ENCODE measurements at regions not wholly inside any gene's neighbourhood (a gene's known extent, or its start where the extent isn't known, plus 50 kb on each side); places are given as distances from the start of the nearest gene placed in this dataset.

DNA sequence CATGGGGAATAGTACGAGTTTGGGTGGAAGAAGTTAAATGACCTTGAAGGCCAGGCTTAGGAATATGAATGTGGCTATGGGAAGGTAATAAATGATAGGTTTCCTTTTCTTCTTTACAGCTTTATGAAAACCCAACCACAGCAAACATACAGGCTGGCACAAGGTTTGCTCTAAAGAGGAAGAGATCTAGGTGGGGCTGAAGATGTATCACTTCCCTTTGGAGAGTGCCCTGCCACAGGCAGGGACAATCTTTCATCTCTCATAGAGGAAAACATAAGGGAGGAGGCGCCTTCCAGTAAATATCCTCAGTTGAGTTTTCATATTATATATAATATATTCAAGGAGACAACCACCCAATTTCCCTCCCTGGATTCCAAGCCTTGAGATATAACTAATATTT is 72.9 kb upstream of the FRMD6 start:
- no peak for DNase-seq (ENCODE audit: extremely low read depth, insufficient read length)
- H3K4me3 ChIP-seq (replicated peaks; ENCODE audit: low read depth, low read length), result no peak overlapping the region
- H3K27me3 ChIP-seq (replicated peaks; ENCODE audit: control insufficient read depth, insufficient read depth, low read length), result peaks cover 2% of the 10 kb centered on the region; the same call in 1 of the 2 replicates
- no peaks in the 10 kb centered on the region for H3K36me3 ChIP-seq (ENCODE audit: control insufficient read depth, insufficient read depth, low read length)
- TF ChIP-seq, protein P1, sequence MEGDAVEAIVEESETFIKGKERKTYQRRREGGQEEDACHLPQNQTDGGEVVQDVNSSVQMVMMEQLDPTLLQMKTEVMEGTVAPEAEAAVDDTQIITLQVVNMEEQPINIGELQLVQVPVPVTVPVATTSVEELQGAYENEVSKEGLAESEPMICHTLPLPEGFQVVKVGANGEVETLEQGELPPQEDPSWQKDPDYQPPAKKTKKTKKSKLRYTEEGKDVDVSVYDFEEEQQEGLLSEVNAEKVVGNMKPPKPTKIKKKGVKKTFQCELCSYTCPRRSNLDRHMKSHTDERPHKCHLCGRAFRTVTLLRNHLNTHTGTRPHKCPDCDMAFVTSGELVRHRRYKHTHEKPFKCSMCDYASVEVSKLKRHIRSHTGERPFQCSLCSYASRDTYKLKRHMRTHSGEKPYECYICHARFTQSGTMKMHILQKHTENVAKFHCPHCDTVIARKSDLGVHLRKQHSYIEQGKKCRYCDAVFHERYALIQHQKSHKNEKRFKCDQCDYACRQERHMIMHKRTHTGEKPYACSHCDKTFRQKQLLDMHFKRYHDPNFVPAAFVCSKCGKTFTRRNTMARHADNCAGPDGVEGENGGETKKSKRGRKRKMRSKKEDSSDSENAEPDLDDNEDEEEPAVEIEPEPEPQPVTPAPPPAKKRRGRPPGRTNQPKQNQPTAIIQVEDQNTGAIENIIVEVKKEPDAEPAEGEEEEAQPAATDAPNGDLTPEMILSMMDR (IDR thresholded peaks at IDR 0.05; ENCODE audit: insufficient read depth, low read length, poor library complexity, severe bottlenecking), result no peak

DNA sequence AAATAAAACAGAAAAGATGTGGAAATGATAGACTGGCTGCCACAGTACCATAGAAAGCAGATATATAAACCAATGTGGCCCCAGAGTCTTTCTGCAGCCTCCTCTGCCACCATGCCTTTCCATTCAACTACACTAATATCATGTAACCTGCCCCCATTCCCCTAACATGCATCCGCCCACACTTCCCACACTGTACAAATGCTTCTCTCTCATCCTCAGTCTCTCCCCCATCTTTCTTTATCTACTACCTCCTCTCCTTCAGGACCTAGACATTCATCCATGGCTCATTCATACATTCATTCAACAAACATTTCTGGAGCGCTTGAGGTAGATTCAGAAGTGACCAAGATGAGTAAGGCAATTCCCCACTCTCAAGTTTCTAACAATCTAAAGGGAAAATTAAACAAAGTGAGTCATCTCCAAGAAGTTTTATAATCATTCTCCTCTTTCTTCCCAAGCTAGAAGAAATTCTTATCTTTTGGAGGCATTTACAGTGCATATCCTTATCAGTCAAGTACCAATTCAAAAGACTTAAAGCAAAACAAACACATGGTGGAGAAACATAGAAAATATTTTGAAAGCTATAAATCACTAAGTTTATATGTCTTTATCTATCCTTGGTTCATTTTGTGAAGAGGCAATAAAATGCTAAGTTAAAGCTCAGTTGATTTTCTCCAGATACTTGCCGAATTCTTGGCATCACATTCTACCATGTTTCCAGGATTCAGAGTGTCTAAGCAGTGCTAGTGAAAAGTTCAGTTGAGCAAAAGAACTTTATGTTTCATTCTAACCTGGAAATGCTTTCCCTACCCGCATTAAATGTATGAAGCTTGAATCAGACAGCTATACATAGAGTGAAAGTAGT is 70.5 kb upstream of the FRMD6 start:
- H3K27me3 ChIP-seq (replicated peaks; ENCODE audit: control insufficient read depth, insufficient read depth, low read length), result no peaks in the 10 kb centered on the region
- TF ChIP-seq, protein P1 (IDR thresholded peaks at IDR 0.05; ENCODE audit: insufficient read depth, low read length, poor library complexity, severe bottlenecking), result no peak
- no peaks in the 10 kb centered on the region for H3K36me3 ChIP-seq (ENCODE audit: control insufficient read depth, insufficient read depth, low read length)
- no peak for DNase-seq (ENCODE audit: extremely low read depth, insufficient read length)
- H3K4me3 ChIP-seq (replicated peaks; ENCODE audit: low read depth, low read length), result no peak overlapping the region

DNA sequence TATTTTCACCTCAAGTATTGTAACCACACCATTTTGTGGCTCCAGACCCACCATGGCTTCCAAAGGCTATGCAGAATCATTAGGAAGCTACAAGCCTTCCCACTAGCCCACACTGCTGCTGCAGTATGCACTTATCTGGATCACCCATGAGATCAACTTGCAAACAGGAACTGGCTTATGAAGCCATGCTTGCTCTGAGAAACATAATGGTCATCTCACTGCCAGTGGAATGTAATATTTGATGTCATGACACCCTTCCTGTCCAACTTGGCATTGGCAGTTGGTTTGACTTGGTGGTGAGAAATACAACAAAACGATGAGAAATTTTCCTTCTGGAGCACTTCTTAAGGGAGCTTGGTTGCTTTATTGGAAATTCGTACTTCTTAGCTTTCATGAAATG is 69.3 kb upstream of the FRMD6 start:
- H3K4me3 ChIP-seq (replicated peaks; ENCODE audit: low read depth, low read length), result no peak overlapping the region
- no peak for DNase-seq (ENCODE audit: extremely low read depth, insufficient read length)
- TF ChIP-seq, protein P1 (IDR thresholded peaks at IDR 0.05; ENCODE audit: insufficient read depth, low read length, poor library complexity, severe bottlenecking), result no peak
- no peaks in the 10 kb centered on the region for H3K36me3 ChIP-seq (ENCODE audit: control insufficient read depth, insufficient read depth, low read length)
- H3K27me3 ChIP-seq (replicated peaks; ENCODE audit: control insufficient read depth, insufficient read depth, low read length), result no peaks in the 10 kb centered on the region

DNA sequence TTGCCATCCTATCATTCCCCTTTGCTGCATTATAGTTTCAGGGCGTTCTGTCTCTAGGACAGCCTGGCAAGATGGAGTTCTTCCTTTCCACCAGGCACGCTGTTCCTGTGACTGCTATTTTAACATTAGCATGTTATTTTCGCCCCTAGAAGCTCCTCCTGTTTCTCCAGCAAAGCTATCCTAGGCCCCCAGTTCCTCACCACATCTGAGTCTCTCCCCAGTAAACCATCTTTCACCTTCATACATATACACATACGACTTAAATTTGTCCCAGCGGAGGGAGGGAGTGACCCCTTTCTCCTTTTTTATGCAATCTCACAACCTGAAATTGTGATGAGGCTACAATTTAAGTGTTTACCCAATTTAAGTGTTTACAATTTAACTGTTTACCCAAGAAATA is 66.7 kb upstream of the FRMD6 start:
- DNase-seq (ENCODE audit: extremely low read depth, insufficient read length), result no peak
- Histone ChIP-seq H3K27me3 (replicated peaks; ENCODE audit: control insufficient read depth, insufficient read depth, low read length) (no peaks in the 10 kb centered on the region), H3K4me3 (replicated peaks; ENCODE audit: low read depth, low read length) (no peak overlapping the region), H3K36me3 (ENCODE audit: control insufficient read depth, insufficient read depth, low read length) (no peaks in the 10 kb centered on the region)
- TF ChIP-seq, protein P1 (IDR thresholded peaks at IDR 0.05; ENCODE audit: insufficient read depth, low read length, poor library complexity, severe bottlenecking), result no peak

DNA sequence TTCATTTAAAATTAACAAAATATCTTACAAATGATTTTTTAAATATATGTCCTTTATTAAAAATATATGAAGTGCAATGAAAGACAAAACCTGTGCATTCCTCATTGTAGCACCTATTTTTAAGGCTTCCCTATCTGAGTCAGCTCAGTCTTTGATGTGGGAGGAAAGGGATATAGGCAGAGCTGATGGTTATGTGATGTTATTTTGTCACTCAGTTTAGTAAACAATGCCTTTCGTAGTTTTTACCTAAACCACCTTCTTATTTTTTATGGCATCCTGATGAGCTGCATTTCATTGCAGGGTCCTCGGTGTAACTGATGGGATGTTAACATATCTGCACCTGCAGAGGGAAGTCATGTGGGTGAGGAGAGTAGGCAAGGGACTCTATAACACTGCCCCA is 58.9 kb upstream of the FRMD6 start:
- no peaks in the 10 kb centered on the region for H3K36me3 ChIP-seq (ENCODE audit: control insufficient read depth, insufficient read depth, low read length)
- TF ChIP-seq, protein P1 (IDR thresholded peaks at IDR 0.05; ENCODE audit: insufficient read depth, low read length, poor library complexity, severe bottlenecking), result no peak
- H3K27me3 ChIP-seq (replicated peaks; ENCODE audit: control insufficient read depth, insufficient read depth, low read length), result no peaks in the 10 kb centered on the region
- no peak for DNase-seq (ENCODE audit: extremely low read depth, insufficient read length)
- H3K4me3 ChIP-seq (replicated peaks; ENCODE audit: low read depth, low read length), result no peak overlapping the region

All from GM06990 (cell line).